ENCODE measurements at regions not wholly inside any gene's neighbourhood (a gene's known extent, or its start where the extent isn't known, plus 50 kb on each side); places are given as distances from the start of the nearest gene placed in this dataset.

DNA sequence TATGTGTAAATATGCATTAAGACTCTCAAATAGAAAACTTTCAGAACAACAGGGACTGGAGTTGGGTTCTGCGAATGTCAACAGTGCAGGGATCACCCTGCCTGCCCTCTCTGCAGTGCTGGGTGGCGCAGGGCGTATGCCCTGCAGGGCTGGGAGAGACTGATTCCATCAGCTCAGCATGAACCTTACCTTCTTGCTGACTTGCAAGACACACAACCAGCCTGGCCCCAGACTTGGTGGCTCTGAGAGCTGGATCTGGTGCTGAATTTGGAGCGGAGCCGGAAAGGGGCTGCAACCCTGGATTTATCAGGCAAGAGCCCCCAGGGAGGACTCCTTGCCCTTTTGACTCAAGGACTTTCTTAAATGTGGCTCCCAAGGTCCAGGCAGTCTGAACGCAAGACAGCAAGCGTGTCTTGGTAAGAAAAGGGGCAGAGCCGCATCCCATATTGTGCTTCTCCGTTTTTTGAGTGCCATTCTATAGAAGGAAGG is 376.0 kb upstream of the IRX2 start:
- TF ChIP-seq, protein P1, sequence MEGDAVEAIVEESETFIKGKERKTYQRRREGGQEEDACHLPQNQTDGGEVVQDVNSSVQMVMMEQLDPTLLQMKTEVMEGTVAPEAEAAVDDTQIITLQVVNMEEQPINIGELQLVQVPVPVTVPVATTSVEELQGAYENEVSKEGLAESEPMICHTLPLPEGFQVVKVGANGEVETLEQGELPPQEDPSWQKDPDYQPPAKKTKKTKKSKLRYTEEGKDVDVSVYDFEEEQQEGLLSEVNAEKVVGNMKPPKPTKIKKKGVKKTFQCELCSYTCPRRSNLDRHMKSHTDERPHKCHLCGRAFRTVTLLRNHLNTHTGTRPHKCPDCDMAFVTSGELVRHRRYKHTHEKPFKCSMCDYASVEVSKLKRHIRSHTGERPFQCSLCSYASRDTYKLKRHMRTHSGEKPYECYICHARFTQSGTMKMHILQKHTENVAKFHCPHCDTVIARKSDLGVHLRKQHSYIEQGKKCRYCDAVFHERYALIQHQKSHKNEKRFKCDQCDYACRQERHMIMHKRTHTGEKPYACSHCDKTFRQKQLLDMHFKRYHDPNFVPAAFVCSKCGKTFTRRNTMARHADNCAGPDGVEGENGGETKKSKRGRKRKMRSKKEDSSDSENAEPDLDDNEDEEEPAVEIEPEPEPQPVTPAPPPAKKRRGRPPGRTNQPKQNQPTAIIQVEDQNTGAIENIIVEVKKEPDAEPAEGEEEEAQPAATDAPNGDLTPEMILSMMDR (IDR thresholded peaks at IDR 0.05 in 2 of 3, conservative IDR thresholded peaks at IDR 0.05 in 1 of 3; ENCODE audit: control insufficient read depth in 2 of 3, extremely low read depth in 1 of 3, insufficient read depth in 1 of 3, low read depth in 3 of 3, low read length in 3 of 3), result no peak
- TF ChIP-seq, protein P2, sequence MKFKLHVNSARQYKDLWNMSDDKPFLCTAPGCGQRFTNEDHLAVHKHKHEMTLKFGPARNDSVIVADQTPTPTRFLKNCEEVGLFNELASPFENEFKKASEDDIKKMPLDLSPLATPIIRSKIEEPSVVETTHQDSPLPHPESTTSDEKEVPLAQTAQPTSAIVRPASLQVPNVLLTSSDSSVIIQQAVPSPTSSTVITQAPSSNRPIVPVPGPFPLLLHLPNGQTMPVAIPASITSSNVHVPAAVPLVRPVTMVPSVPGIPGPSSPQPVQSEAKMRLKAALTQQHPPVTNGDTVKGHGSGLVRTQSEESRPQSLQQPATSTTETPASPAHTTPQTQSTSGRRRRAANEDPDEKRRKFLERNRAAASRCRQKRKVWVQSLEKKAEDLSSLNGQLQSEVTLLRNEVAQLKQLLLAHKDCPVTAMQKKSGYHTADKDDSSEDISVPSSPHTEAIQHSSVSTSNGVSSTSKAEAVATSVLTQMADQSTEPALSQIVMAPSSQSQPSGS (IDR thresholded peaks at IDR 0.05; ENCODE audit: low read length), result no peak
- TF ChIP-seq NKRF (conservative IDR thresholded peaks at IDR 0.05), result no peak
- no peak for TF ChIP-seq CBFB (IDR thresholded peaks at IDR 0.05; ENCODE audit: low read depth)
- no peak for TF ChIP-seq ZNF274 (IDR thresholded peaks at IDR 0.05; ENCODE audit: insufficient read depth, insufficient read length)
- TF ChIP-seq EP300 (IDR thresholded peaks at IDR 0.05; ENCODE audit: borderline replicate concordance in 1 of 2, control insufficient read depth in 1 of 2, low read depth in 2 of 2, low read length in 2 of 2), result no peak
- no peak for TF ChIP-seq SMAD5 (IDR thresholded peaks at IDR 0.05; ENCODE audit: low read depth)
- TF ChIP-seq PAX5 (IDR thresholded peaks at IDR 0.05; ENCODE audit: borderline replicate concordance, low read depth, low read length), result no peak
- TF ChIP-seq MYC (IDR thresholded peaks at IDR 0.05; ENCODE audit: insufficient read depth, insufficient read length, insufficient replicate concordance, low read length, severe bottlenecking), result no peak
- TF ChIP-seq ZNF207 (IDR thresholded peaks at IDR 0.05; ENCODE audit: borderline replicate concordance), result no peak
